H54 (cell line): ENCODE measurements at regions not wholly inside any gene's neighbourhood (a gene's known extent, or its start where the extent isn't known, plus 50 kb on each side); places are given as distances from the start of the nearest gene placed in this dataset.

ENCODE experiments used
- DNase-seq: peaks from one replicate; pipeline ENCODE4 v3.0.0; 2011; ENCODE audit warnings: low spot score, mixed read lengths; ENCODE audit not compliant: insufficient read length
- FAIRE-seq: peaks from 3 replicates; lab custom pipeline; 2011; peaks lifted over from hg19 to GRCh38; lab: Jason Lieb, UNC
- POLR2A ChIP-seq: IDR thresholded peaks from 2 replicates; pipeline ENCODE4 v1.6.1; 2011; ENCODE audit warnings: low read depth, mild to moderate bottlenecking, low read length

DNA sequence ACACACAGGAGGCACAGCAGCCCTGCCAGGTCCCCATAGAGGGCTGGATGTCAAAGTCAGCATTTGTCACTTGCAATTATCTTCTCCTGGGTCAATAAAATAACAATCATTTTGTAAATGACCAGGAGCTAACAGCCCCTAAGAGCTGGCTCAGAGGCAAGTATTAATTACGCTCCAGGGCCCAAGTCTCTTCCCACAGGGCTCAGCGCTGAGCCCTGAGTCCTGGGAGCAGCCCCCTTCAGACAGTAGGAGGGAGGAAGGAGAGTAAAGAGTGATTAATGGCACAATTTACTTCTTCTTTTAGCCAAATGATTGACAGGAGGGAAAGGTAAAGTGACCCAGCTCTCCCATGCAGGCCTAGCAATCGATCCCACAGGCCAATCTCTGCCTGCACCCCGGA, 99.0 kb upstream of the DRD2 start:
- TF ChIP-seq POLR2A: no peak
- FAIRE-seq: no peak
- no peak for DNase-seq

DNA sequence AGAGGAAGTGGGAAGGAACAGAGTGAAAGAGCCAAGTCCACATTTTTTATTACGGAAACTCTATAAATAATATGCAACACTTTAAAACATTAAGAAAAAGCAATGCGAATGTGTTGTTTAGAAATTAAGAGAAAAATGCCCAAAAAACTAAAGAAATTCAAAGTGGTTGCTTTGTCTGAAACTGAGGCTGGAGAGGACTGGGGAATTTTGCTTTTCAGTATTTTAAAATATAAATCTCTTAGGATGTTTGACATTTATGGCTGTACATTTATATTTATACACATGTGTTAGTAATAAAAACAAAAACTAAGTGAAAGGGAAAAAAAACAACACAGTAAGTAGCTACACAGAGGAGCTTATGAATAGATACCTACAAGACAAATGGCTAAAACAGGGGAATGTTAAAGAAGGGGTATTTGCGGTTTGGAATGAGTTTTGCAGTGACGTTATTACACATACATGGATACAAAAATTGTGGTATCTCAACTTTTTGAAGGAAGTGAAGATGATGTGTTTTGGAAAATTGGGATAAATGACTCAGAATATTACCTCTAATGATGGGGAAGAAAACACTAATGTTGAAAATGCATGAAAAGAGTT, 97.0 kb upstream of the DRD2 start:
- no peak for TF ChIP-seq POLR2A
- no peak for FAIRE-seq
- DNase-seq: no peak

GRCh38 chr11:113571531-113571930, 96.3 kb upstream of the DRD2 start:
- DNase-seq (no peak), FAIRE-seq (no peak)
- TF ChIP-seq POLR2A: no peak

DNA sequence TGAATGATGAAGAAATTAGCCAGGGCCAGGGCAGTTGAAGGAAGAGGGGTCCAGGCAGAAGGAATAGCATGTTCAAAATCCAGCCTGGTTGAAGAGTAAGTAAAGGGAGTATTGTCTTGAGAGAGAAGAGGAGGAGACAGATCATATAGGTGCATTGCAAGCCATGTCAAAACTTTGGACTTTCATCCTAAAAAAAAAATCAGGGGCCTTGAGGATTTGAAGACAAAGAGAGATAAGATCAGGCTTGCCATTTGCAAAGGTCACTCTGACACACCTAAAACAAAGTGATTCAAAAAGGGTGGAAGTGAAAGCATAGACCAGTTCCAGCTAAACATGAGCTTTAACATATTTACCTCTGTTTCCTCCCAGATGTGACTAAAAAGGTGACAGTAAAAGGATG, 95.7 kb upstream of the DRD2 start:
- DNase-seq: no peak
- no peak for FAIRE-seq
- TF ChIP-seq POLR2A: no peak

- DNase-seq (no peak), FAIRE-seq (no peak)
- no peak for TF ChIP-seq POLR2A
Measured at GRCh38 chr11:113569391-113569790, 94.2 kb upstream of the DRD2 start.

GRCh38 chr11:113568566-113568965, 93.4 kb upstream of the DRD2 start:
- no peak for DNase-seq
- no peak for TF ChIP-seq POLR2A
- no peak for FAIRE-seq

- TF ChIP-seq POLR2A: no peak
- no peak for FAIRE-seq
- DNase-seq: no peak
Measured at GRCh38 chr11:113567867-113568544, 92.8 kb upstream of the DRD2 start.

DNA sequence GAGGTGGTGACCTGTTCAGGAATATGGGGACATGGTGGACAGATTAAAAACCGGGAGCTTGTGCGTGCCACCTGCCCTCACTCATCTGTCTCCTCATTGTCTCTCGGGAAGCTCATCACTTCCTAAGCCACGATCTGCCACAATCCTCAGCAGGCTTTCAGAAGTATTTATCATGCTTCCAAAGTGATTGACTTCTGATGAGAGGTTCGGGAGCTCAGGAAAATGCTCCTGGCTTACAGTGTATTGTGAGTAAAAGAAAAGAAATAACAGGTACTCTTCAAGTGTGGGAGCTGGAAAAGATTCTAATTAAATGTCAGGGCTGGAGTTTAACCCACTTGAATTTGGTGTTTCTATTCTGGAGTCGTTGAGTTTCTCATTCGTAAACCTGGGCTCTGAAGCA, 91.9 kb upstream of the DRD2 start:
- FAIRE-seq (no peak), DNase-seq (no peak)
- no peak for TF ChIP-seq POLR2A

DNA sequence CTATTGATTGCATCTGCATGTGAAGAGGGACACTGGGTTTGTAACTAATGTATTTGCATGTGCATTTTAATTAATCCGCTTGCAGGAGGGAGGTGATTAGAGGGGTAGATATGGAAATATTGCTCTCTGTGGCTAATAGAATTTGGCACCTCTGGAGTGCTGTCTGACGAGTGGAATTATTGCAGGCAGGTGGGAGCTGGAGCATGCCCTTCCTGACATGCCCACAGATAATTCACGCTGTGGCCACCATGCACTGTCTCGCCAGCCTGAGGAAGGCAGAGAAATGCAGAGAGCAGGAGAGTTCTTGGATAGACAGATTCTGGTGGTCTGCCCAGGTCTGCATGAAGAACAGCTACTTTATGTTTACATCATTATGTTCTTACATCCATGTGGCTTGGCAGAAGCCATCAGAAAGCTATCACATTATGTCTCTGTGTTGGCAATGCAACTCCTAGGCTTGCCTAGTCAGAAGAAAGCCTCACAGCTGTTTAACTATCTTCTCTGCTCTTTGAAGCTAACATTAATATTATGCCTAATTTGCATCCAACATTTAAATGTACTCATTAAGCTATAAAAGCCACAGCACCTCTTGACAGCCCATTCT, 89.4 kb upstream of the DRD2 start:
- no peak for TF ChIP-seq POLR2A
- FAIRE-seq (no peak), DNase-seq (no peak)

- no peak for FAIRE-seq
- DNase-seq: no peak
- no peak for TF ChIP-seq POLR2A
Measured at GRCh38 chr11:113563766-113564526, 88.7 kb upstream of the DRD2 start.

GRCh38 chr11:113562981-113563461, 87.8 kb upstream of the DRD2 start:
- TF ChIP-seq POLR2A: no peak
- no peak for DNase-seq
- FAIRE-seq: no peak

- DNase-seq (no peak), FAIRE-seq (no peak)
- no peak for TF ChIP-seq POLR2A
Measured at GRCh38 chr11:113562576-113562975, 87.4 kb upstream of the DRD2 start.

GRCh38 chr11:113557926-113558325, 82.7 kb upstream of the DRD2 start:
- DNase-seq (no peak), FAIRE-seq (no peak)
- no peak for TF ChIP-seq POLR2A

DNA sequence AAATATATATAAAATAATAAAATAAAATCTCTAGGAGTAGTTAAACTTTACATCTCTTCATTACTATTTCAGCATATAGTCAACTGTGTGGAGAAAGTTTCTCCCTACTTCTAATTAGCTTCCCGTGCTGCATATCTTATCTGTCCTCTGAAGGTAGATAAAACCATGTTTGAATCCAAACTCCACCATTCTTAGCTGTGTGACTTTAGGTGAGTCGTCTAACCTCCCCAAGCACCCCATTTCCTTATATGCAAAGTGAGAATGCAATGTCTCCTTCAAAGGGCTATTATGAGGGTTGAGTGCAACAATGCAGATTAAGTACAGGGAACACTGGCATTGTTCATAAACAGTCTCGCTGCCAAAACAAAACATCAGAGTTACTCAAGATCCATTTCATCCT, 80.8 kb upstream of the DRD2 start:
- no peak for FAIRE-seq
- no peak for DNase-seq
- no peak for TF ChIP-seq POLR2A
